ENCODE measurements at regions not wholly inside any gene's neighbourhood (a gene's known extent, or its start where the extent isn't known, plus 50 kb on each side); places are given as distances from the start of the nearest gene placed in this dataset.

- no peak for TF ChIP-seq CTCF (IDR thresholded peaks at IDR 0.05; ENCODE audit: control extremely low read depth, extremely low read depth, low read depth, missing control alignments)
- POLR2A ChIA-PET: no interaction called here
- CTCF ChIA-PET: interaction anchor here (1.2 to 5.1 kb wide), 3 partner anchors 148 to 174 kb away, joined by 4 to 27 read pairs (median 7); no protein-coding TSS in a partner anchor
- no peak for DNase-seq (ENCODE audit: extremely low spot score)
These were observed 120.0 kb upstream of the FHL2 start for GRCh38 chr2:105518897-105519296.

- ChIA-PET POLR2A (no interaction called here), CTCF (interaction anchor here (1.2 to 5.1 kb wide), 4 partner anchors 147 to 173 kb away, joined by 4 to 27 read pairs (median 9); no protein-coding TSS in a partner anchor)
- DNase-seq (ENCODE audit: extremely low spot score): no peak
- no peak for TF ChIP-seq CTCF (IDR thresholded peaks at IDR 0.05; ENCODE audit: control extremely low read depth, extremely low read depth, low read depth, missing control alignments)
These were observed 119.2 kb upstream of the FHL2 start for GRCh38 chr2:105517814-105518705.

GRCh38 chr2:105515581-105516415, 116.9 kb upstream of the FHL2 start:
- TF ChIP-seq CTCF (IDR thresholded peaks at IDR 0.05; ENCODE audit: control extremely low read depth, extremely low read depth, low read depth, missing control alignments): no peak
- POLR2A ChIA-PET: no interaction called here
- no peak for DNase-seq (ENCODE audit: extremely low spot score)
- CTCF ChIA-PET: interaction anchor here (1.0 kb wide), 1 partner anchor 171 kb away, joined by 3 read pairs; no protein-coding TSS in a partner anchor

GRCh38 chr2:105514576-105514975, 115.7 kb upstream of the FHL2 start:
- POLR2A ChIA-PET: no interaction called here
- CTCF ChIA-PET: interaction anchor here (1.0 kb wide), 2 partner anchors 145 to 170 kb away, joined by 3 read pairs; no protein-coding TSS in a partner anchor
- no peak for TF ChIP-seq CTCF (IDR thresholded peaks at IDR 0.05; ENCODE audit: control extremely low read depth, extremely low read depth, low read depth, missing control alignments)
- DNase-seq (ENCODE audit: extremely low spot score): no peak

DNA sequence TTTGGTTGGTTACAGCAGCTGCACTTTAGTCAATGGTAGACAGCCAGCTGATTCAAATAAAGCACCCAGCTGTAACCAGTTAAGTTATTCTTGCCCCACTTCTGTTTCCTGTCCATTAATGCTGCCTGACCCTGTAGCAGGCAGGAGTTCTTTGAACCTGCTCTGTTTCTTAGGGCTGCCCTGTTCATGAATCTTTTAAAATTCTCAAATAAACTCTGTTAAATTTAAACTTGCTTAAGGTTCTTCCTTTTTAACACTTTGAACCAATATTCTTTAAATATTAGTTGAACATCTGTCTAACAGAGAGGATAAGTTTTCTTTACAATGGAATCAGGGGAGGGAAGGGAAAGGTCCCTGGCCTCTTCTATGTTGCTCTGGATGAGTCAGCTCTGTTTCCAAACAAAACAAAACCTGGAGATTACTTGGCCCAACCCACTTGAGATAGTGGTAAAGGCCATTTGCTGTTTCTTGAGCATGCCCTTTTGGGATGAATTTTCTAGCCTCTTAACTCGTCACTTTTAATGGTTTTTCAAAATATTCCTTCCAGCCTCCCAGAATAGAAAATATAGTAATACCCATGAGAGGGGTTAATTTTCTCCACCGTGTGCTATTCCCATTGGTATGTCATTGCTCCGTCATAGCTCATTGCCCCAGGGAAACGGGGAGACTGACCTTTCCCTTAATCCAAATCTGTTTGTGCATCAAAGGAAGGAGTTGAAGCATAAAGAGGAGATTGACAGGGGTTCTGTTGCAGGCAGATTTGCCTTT, 112.1 kb upstream of the FHL2 start:
- DNase-seq (ENCODE audit: extremely low spot score): no peak
- POLR2A ChIA-PET: no interaction called here
- CTCF ChIA-PET: interaction anchor here (1.4 kb wide), 1 partner anchor 9 kb away, joined by 3 read pairs; no protein-coding TSS in a partner anchor
- TF ChIP-seq CTCF (IDR thresholded peaks at IDR 0.05; ENCODE audit: control extremely low read depth, extremely low read depth, low read depth, missing control alignments): no peak

Measured in GM10248 (cell line).